Naive thymus-derived CD4-positive, alpha-beta T cell (primary cell): ENCODE measurements at regions not wholly inside any gene's neighbourhood (a gene's known extent, or its start where the extent isn't known, plus 50 kb on each side); places are given as distances from the start of the nearest gene placed in this dataset.

Source experiments
- ATAC-seq: fragments of 150-1000 bp; cut with Tn5 transposase; 2 replicates; pipeline ENCODE4 v1.10.0; 2021; ENCODE audit warnings: mild to moderate bottlenecking, moderate library complexity
- CTCF ChIA-PET: fragments of 350-600 bp; sonication (Branson Sonifier 250); formaldehyde crosslinking; loops from one replicate; lab custom pipeline; 2021; ENCODE audit warnings: antibody characterized with exemption; lab: Charles Lee
- POLR2A ChIA-PET: fragments of 350-600 bp; sonication (Branson Sonifier 250); formaldehyde crosslinking; loops from one replicate; lab custom pipeline; 2021; ENCODE audit warnings: antibody characterized with exemption, inconsistent platforms; lab: Charles Lee
- DNase-seq, 9 donors: peaks; one replicate each; pipeline versions ENCODE4 v3.0.0 to v3.0.0-alpha.2; 2020 to 2022; ENCODE audit warnings: mixed read lengths in 1 of 9
- H3K27ac ChIP-seq: one replicate; pipeline ENCODE4 v1.7.0; 2013; ENCODE audit warnings: mild to moderate bottlenecking, low read depth, low read length, moderate library complexity
- H3K27me3 ChIP-seq, 2 donors: one replicate each; pipeline ENCODE4 v1.7.0; 2013; ENCODE audit warnings: low read length in 2 of 2, mild to moderate bottlenecking in 2 of 2, moderate library complexity in 2 of 2; ENCODE audit not compliant: control insufficient read depth in 2 of 2, insufficient read depth in 2 of 2
- H3K36me3 ChIP-seq, 3 experiments: 1 replicate in 2 of 3; 2 replicates in 1 of 3; pipeline ENCODE4 v1.7.0; 2013; ENCODE audit warnings: low read length in 3 of 3, mild to moderate bottlenecking in 3 of 3, moderate library complexity in 1 of 3; ENCODE audit not compliant: insufficient read depth in 3 of 3, control insufficient read depth in 2 of 3
- H3K4me1 ChIP-seq, 2 donors: one replicate each; pipeline ENCODE4 v1.7.0; 2013; ENCODE audit warnings: low read length in 2 of 2, mild to moderate bottlenecking in 2 of 2, moderate library complexity in 1 of 2; ENCODE audit not compliant: control insufficient read depth in 2 of 2, insufficient read depth in 2 of 2
- H3K4me3 ChIP-seq: 2 replicates; pipeline ENCODE4 v1.7.0; 2013; ENCODE audit warnings: mild to moderate bottlenecking, low read length
- H3K9me3 ChIP-seq, 3 experiments: 1 replicate in 2 of 3; 2 replicates in 1 of 3; pipeline ENCODE4 v1.7.0; 2013; ENCODE audit warnings: low read length in 3 of 3; ENCODE audit not compliant: control insufficient read depth in 2 of 3
- H3K27ac Mint-ChIP-seq, 9 donors: one replicate each; pipeline ENCODE4 v1.8.0; 2020 to 2022; ENCODE audit warnings: mixed read lengths in 9 of 9, mild to moderate bottlenecking in 8 of 9, moderate library complexity in 5 of 9, inconsistent platforms in 2 of 9
- H3K27me3 Mint-ChIP-seq, 5 donors: one replicate each; pipeline ENCODE4 v1.8.0; 2021 to 2022; ENCODE audit warnings: mixed read lengths in 5 of 5, mild to moderate bottlenecking in 1 of 5
- H3K36me3 Mint-ChIP-seq, 5 donors: one replicate each; pipeline ENCODE4 v1.8.0; 2020 to 2022; ENCODE audit warnings: mixed read lengths in 5 of 5, mild to moderate bottlenecking in 3 of 5, inconsistent platforms in 1 of 5
- H3K4me1 Mint-ChIP-seq, 7 donors: one replicate each; pipeline ENCODE4 v1.8.0; 2020 to 2022; ENCODE audit warnings: mixed read lengths in 7 of 7, mild to moderate bottlenecking in 3 of 7, inconsistent platforms in 1 of 7
- H3K4me3 Mint-ChIP-seq, 10 donors: one replicate each; pipeline ENCODE4 v1.8.0; 2020 to 2022; ENCODE audit warnings: mild to moderate bottlenecking in 10 of 10, mixed read lengths in 10 of 10, moderate library complexity in 6 of 10, inconsistent platforms in 2 of 10
- H3K9me3 Mint-ChIP-seq, 11 donors: one replicate each; pipeline ENCODE4 v1.8.0; 2020 to 2022; ENCODE audit warnings: mixed read lengths in 11 of 11, mild to moderate bottlenecking in 4 of 11, inconsistent platforms in 1 of 11, moderate library complexity in 1 of 11
- intact Hi-C, 2 donors: fragments of 100-400 bp; cut with micrococcal nuclease; formaldehyde crosslinking; loops; one replicate each; pipeline ENCODE4 v1.15.1; 2023

- Histone ChIP-seq H3K27ac (no peak overlapping the region), H3K36me3 (no peaks in the 10 kb centered on the region), H3K4me3 (no peak overlapping the region), H3K4me1 (no peaks in the 10 kb centered on the region), H3K9me3 (no peaks in the 10 kb centered on the region), H3K27me3 (no peaks in the 10 kb centered on the region)
- no peak for DNase-seq
- CTCF ChIA-PET, result no interaction called here
- Mint-ChIP-seq H3K9me3 (peaks cover 0 to 6% (median 0%) of the 10 kb centered on the region in 11 donors), H3K27me3 (no peaks in the 10 kb centered on the region), H3K4me1 (no peaks in the 10 kb centered on the region), H3K4me3 (no peak overlapping the region), H3K27ac (no peak overlapping the region), H3K36me3 (no peaks in the 10 kb centered on the region)
- POLR2A ChIA-PET, result no interaction called here
- intact Hi-C loops, result no loop called here
- ATAC-seq, result no peak
Observed at GRCh38 chr5:124343451-124343867, 403.0 kb downstream of the ZNF608 start.

GRCh38 chr5:124342986-124343385 lies 403.5 kb downstream of the ZNF608 start:
- Histone ChIP-seq H3K9me3 (no peaks in the 10 kb centered on the region), H3K4me1 (no peaks in the 10 kb centered on the region), H3K27ac (no peak overlapping the region), H3K4me3 (no peak overlapping the region), H3K36me3 (no peaks in the 10 kb centered on the region), H3K27me3 (no peaks in the 10 kb centered on the region)
- H3K9me3 Mint-ChIP-seq, result peaks cover 0 to 11% (median 0%) of the 10 kb centered on the region in 11 donors
- no peak for DNase-seq
- H3K27ac Mint-ChIP-seq, result no peak overlapping the region
- no peaks in the 10 kb centered on the region for H3K36me3 Mint-ChIP-seq
- intact Hi-C loops, result no loop called here
- CTCF ChIA-PET, result no interaction called here
- H3K27me3 Mint-ChIP-seq, result no peaks in the 10 kb centered on the region
- H3K4me1 Mint-ChIP-seq, result no peaks in the 10 kb centered on the region
- POLR2A ChIA-PET, result no interaction called here
- ATAC-seq, result no peak
- no peak overlapping the region for H3K4me3 Mint-ChIP-seq

- Histone ChIP-seq H3K9me3 (no peaks in the 10 kb centered on the region), H3K27ac (no peak overlapping the region), H3K36me3 (no peaks in the 10 kb centered on the region), H3K4me3 (no peak overlapping the region), H3K4me1 (no peaks in the 10 kb centered on the region), H3K27me3 (no peaks in the 10 kb centered on the region)
- H3K4me3 Mint-ChIP-seq, result no peak overlapping the region
- CTCF ChIA-PET, result no interaction called here
- intact Hi-C loops, result no loop called here
- POLR2A ChIA-PET, result no interaction called here
- H3K27me3 Mint-ChIP-seq, result no peaks in the 10 kb centered on the region
- ATAC-seq (no peak), DNase-seq (no peak)
- peaks cover 0 to 11% (median 0%) of the 10 kb centered on the region in 11 donors for H3K9me3 Mint-ChIP-seq
- H3K4me1 Mint-ChIP-seq, result no peaks in the 10 kb centered on the region
- H3K27ac Mint-ChIP-seq, result no peak overlapping the region
- no peaks in the 10 kb centered on the region for H3K36me3 Mint-ChIP-seq
Observed at GRCh38 chr5:124342584-124342983, 403.9 kb downstream of the ZNF608 start.

- no peaks in the 10 kb centered on the region for H3K27me3 Mint-ChIP-seq
- H3K27ac ChIP-seq, result no peak overlapping the region
- H3K4me3 Mint-ChIP-seq, result no peak overlapping the region
- POLR2A ChIA-PET, result no interaction called here
- H3K4me1 Mint-ChIP-seq, result no peaks in the 10 kb centered on the region
- H3K4me1 ChIP-seq, result no peaks in the 10 kb centered on the region
- no peaks in the 10 kb centered on the region for H3K27me3 ChIP-seq
- CTCF ChIA-PET, result no interaction called here
- no peak for DNase-seq
- intact Hi-C loops, result no loop called here
- H3K27ac Mint-ChIP-seq, result no peak overlapping the region
- no peak for ATAC-seq
- H3K36me3 Mint-ChIP-seq, result peaks cover 0 to 4% (median 0%) of the 10 kb centered on the region in 5 donors
- no peaks in the 10 kb centered on the region for H3K36me3 ChIP-seq
- H3K9me3 Mint-ChIP-seq, result peaks cover 0 to 11% (median 0%) of the 10 kb centered on the region in 11 donors
- no peak overlapping the region for H3K4me3 ChIP-seq
- no peaks in the 10 kb centered on the region for H3K9me3 ChIP-seq
Observed at GRCh38 chr5:124342027-124342471, 404.4 kb downstream of the ZNF608 start.

GRCh38 chr5:124341066-124341858 lies 405.2 kb downstream of the ZNF608 start:
- POLR2A ChIA-PET, result no interaction called here

GRCh38 chr5:124337996-124338395 lies 408.4 kb downstream of the ZNF608 start:
- Mint-ChIP-seq H3K4me3 (no peak overlapping the region), H3K9me3 (peaks cover 0 to 11% (median 0%) of the 10 kb centered on the region in 11 donors), H3K27ac (no peak overlapping the region), H3K4me1 (no peaks in the 10 kb centered on the region), H3K36me3 (peaks cover 0 to 4% (median 0%) of the 10 kb centered on the region in 5 donors), H3K27me3 (no peaks in the 10 kb centered on the region)
- ATAC-seq (no peak), DNase-seq (no peak)
- intact Hi-C loops, result no loop called here
- no peaks in the 10 kb centered on the region for H3K27me3 ChIP-seq
- no peak overlapping the region for H3K27ac ChIP-seq
- H3K36me3 ChIP-seq, result no peaks in the 10 kb centered on the region
- POLR2A ChIA-PET, result no interaction called here
- no peaks in the 10 kb centered on the region for H3K9me3 ChIP-seq
- CTCF ChIA-PET, result no interaction called here
- H3K4me3 ChIP-seq, result no peak overlapping the region
- H3K4me1 ChIP-seq, result no peaks in the 10 kb centered on the region

More at GRCh38 chr5:124341066-124341858, 405.2 kb downstream of the ZNF608 start:
- Histone ChIP-seq H3K4me1 (no peaks in the 10 kb centered on the region), H3K27me3 (no peaks in the 10 kb centered on the region), H3K27ac (no peak overlapping the region), H3K4me3 (no peak overlapping the region), H3K9me3 (no peaks in the 10 kb centered on the region), H3K36me3 (no peaks in the 10 kb centered on the region)
- CTCF ChIA-PET, result no interaction called here
- Mint-ChIP-seq H3K4me1 (no peaks in the 10 kb centered on the region), H3K9me3 (peaks cover 0 to 11% (median 0%) of the 10 kb centered on the region in 11 donors), H3K27ac (no peak overlapping the region), H3K4me3 (no peak overlapping the region), H3K36me3 (peaks cover 0 to 4% (median 0%) of the 10 kb centered on the region in 5 donors), H3K27me3 (no peaks in the 10 kb centered on the region)
- no peak for DNase-seq
- intact Hi-C loops, result no loop called here
- no peak for ATAC-seq
